ENCODE measurements at regions not wholly inside any gene's neighbourhood (a gene's known extent, or its start where the extent isn't known, plus 50 kb on each side); places are given as distances from the start of the nearest gene placed in this dataset.

- TF ChIP-seq CHD2 (IDR thresholded peaks at IDR 0.05; ENCODE audit: low read length, partially characterized antibody) (no peak), CTCF (IDR thresholded peaks at IDR 0.05) (no peak), EP300 (IDR thresholded peaks at IDR 0.05) (no peak)
These were observed 236.1 kb upstream of the G2E3 start for GRCh38 chr14:30322819-30323218.
